ENCODE measurements at regions not wholly inside any gene's neighbourhood (a gene's known extent, or its start where the extent isn't known, plus 50 kb on each side); places are given as distances from the start of the nearest gene placed in this dataset.
"Not testable (repeated sequence)": the region's sequence is repeated elsewhere in the genome, so short reads cannot be mapped to it uniquely, and the experiment has no call there.

GRCh38 chr1:172936088-172936645, 114.6 kb downstream of the TNFSF18 start:
- Histone ChIP-seq H3K4me3 (no peak overlapping the region), H3K27ac (no peak overlapping the region), H3K27me3 (no peaks in the 10 kb centered on the region), H3K9me3 (replicated peaks) (0 out of 2 replicates have a peak, but pooled peaks cover 2% of the 10 kb centered on the region), H3K4me1 (peaks cover 18% of the 10 kb centered on the region), H3K36me3 (no peaks in the 10 kb centered on the region)
- no peak for DNase-seq

GRCh38 chr1:172938681-172939080, 112.1 kb downstream of the TNFSF18 start:
- H3K27ac ChIP-seq: no peak overlapping the region
- DNase-seq: no peak
- peaks cover 11% of the 10 kb centered on the region for H3K4me1 ChIP-seq
- H3K27me3 ChIP-seq: no peaks in the 10 kb centered on the region
- H3K4me3 ChIP-seq: no peak overlapping the region
- no peaks in the 10 kb centered on the region for H3K36me3 ChIP-seq
- no peaks in the 10 kb centered on the region for H3K9me3 ChIP-seq (replicated peaks)

- no peak for DNase-seq
- H3K36me3 ChIP-seq: no peaks in the 10 kb centered on the region
- no peak overlapping the region for H3K27ac ChIP-seq
Observed at GRCh38 chr1:172939475-172939874, 111.3 kb downstream of the TNFSF18 start.

GRCh38 chr1:172940174-172940855, 110.4 kb downstream of the TNFSF18 start:
- Histone ChIP-seq H3K9me3 (replicated peaks) (no peaks in the 10 kb centered on the region), H3K36me3 (no peaks in the 10 kb centered on the region), H3K4me3 (no peak overlapping the region), H3K27ac (no peak overlapping the region), H3K27me3 (no peaks in the 10 kb centered on the region), H3K4me1 (no peaks in the 10 kb centered on the region)
- no peak for DNase-seq

More at GRCh38 chr1:172939475-172939874, 111.3 kb downstream of the TNFSF18 start:
- no peak overlapping the region for H3K4me3 ChIP-seq
- H3K9me3 ChIP-seq (replicated peaks): no peaks in the 10 kb centered on the region
- H3K4me1 ChIP-seq: peaks cover 4% of the 10 kb centered on the region
- H3K27me3 ChIP-seq: no peaks in the 10 kb centered on the region

- no peaks in the 10 kb centered on the region for H3K9me3 ChIP-seq (replicated peaks)
- no peaks in the 10 kb centered on the region for H3K4me1 ChIP-seq
- no peaks in the 10 kb centered on the region for H3K27me3 ChIP-seq
- no peak overlapping the region for H3K27ac ChIP-seq
- no peaks in the 10 kb centered on the region for H3K36me3 ChIP-seq
- no peak for DNase-seq
- H3K4me3 ChIP-seq: no peak overlapping the region
Observed at GRCh38 chr1:172941471-172941870, 109.3 kb downstream of the TNFSF18 start.

GRCh38 chr1:172941945-172942344, 108.8 kb downstream of the TNFSF18 start:
- DNase-seq: no peak
- Histone ChIP-seq H3K4me1 (no peaks in the 10 kb centered on the region), H3K36me3 (no peaks in the 10 kb centered on the region), H3K27me3 (no peaks in the 10 kb centered on the region), H3K9me3 (replicated peaks) (no peaks in the 10 kb centered on the region), H3K27ac (no peak overlapping the region), H3K4me3 (no peak overlapping the region)

GRCh38 chr1:172943138-172943537, 107.6 kb downstream of the TNFSF18 start:
- DNase-seq; H3K36me3 ChIP-seq; H3K4me3 ChIP-seq; H3K27ac ChIP-seq; H3K9me3 ChIP-seq (replicated peaks); H3K27me3 ChIP-seq; H3K4me1 ChIP-seq: not testable (repeated sequence)

GRCh38 chr1:172944931-172945330, 105.8 kb downstream of the TNFSF18 start:
- H3K27me3 ChIP-seq: no peaks in the 10 kb centered on the region
- no peak overlapping the region for H3K27ac ChIP-seq
- H3K4me1 ChIP-seq: no peaks in the 10 kb centered on the region
- H3K9me3 ChIP-seq (replicated peaks): no peaks in the 10 kb centered on the region
- no peak for DNase-seq
- no peak overlapping the region for H3K4me3 ChIP-seq
- H3K36me3 ChIP-seq: no peaks in the 10 kb centered on the region

- DNase-seq: no peak
Observed at GRCh38 chr1:172946814-172947507, 103.8 kb downstream of the TNFSF18 start.

GRCh38 chr1:172948457-172948856, 102.3 kb downstream of the TNFSF18 start:
- no peaks in the 10 kb centered on the region for H3K27me3 ChIP-seq

More at GRCh38 chr1:172946814-172947507, 103.8 kb downstream of the TNFSF18 start:
- no peaks in the 10 kb centered on the region for H3K27me3 ChIP-seq
- H3K36me3 ChIP-seq: no peaks in the 10 kb centered on the region
- H3K27ac ChIP-seq: no peak overlapping the region
- H3K4me1 ChIP-seq: no peaks in the 10 kb centered on the region
- no peaks in the 10 kb centered on the region for H3K9me3 ChIP-seq (replicated peaks)
- H3K4me3 ChIP-seq: no peak overlapping the region

GRCh38 chr1:172949096-172949495, 101.6 kb downstream of the TNFSF18 start:
- Histone ChIP-seq H3K36me3 (no peaks in the 10 kb centered on the region), H3K4me1 (no peaks in the 10 kb centered on the region), H3K9me3 (replicated peaks) (no peaks in the 10 kb centered on the region), H3K4me3 (no peak overlapping the region), H3K27ac (no peak overlapping the region), H3K27me3 (no peaks in the 10 kb centered on the region)
- no peak for DNase-seq

More at GRCh38 chr1:172948457-172948856, 102.3 kb downstream of the TNFSF18 start:
- Histone ChIP-seq H3K27ac (no peak overlapping the region), H3K9me3 (replicated peaks) (no peaks in the 10 kb centered on the region), H3K4me1 (no peaks in the 10 kb centered on the region), H3K4me3 (no peak overlapping the region), H3K36me3 (no peaks in the 10 kb centered on the region)
- no peak for DNase-seq

- Histone ChIP-seq H3K27ac (no peak overlapping the region), H3K36me3 (no peaks in the 10 kb centered on the region), H3K27me3 (no peaks in the 10 kb centered on the region), H3K4me3 (no peak overlapping the region), H3K9me3 (replicated peaks) (no peaks in the 10 kb centered on the region), H3K4me1 (no peaks in the 10 kb centered on the region)
- no peak for DNase-seq
Observed at GRCh38 chr1:172950528-172950927, 100.2 kb downstream of the TNFSF18 start.

GRCh38 chr1:172951730-172952365, 98.9 kb downstream of the TNFSF18 start:
- H3K27ac ChIP-seq: no peak overlapping the region
- H3K9me3 ChIP-seq (replicated peaks): no peaks in the 10 kb centered on the region
- no peak overlapping the region for H3K4me3 ChIP-seq
- H3K27me3 ChIP-seq: no peaks in the 10 kb centered on the region
- H3K4me1 ChIP-seq: no peaks in the 10 kb centered on the region
- H3K36me3 ChIP-seq: no peaks in the 10 kb centered on the region
- no peak for DNase-seq

GRCh38 chr1:172952516-172952915, 98.2 kb downstream of the TNFSF18 start:
- no peaks in the 10 kb centered on the region; the same call in none of the 2 replicates for H3K4me1 ChIP-seq
- no peaks in the 10 kb centered on the region for H3K36me3 ChIP-seq
- no peak overlapping the region for H3K27ac ChIP-seq
- H3K9me3 ChIP-seq (replicated peaks): no peaks in the 10 kb centered on the region
- DNase-seq: no peak
- no peaks in the 10 kb centered on the region for H3K27me3 ChIP-seq
- no peak overlapping the region for H3K4me3 ChIP-seq
